RCC 7860 (cell line): ENCODE measurements at regions not wholly inside any gene's neighbourhood (a gene's known extent, or its start where the extent isn't known, plus 50 kb on each side); places are given as distances from the start of the nearest gene placed in this dataset.

Experiments used
- DNase-seq: peaks from one replicate; pipeline ENCODE4 v3.0.0-alpha.2; 2015; ENCODE audit warnings: low spot score
- FAIRE-seq: peaks from 2 replicates; lab custom pipeline; 2012; peaks lifted over from hg19 to GRCh38; lab: Jason Lieb, UNC

DNA sequence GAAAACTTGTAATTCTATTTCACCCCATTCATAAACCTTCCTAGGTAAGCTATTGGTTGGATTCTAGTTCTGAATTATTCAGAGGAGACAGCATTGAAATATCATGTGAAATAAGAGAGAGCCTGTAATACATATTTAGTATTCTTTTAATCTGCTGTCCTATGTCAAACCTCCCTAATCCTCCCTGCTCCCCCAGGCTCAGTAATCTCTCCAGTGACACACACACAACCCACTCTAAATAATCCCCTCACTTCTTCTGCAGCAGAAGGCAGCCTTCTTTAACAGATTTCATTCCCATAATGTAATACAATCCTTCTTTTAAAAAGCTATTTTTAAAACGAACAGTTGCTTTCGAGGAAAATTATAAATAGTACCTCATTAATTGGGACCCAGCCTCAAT, 639.7 kb upstream of the AUTS2 start:
- no peak for DNase-seq
- FAIRE-seq: no peak

- DNase-seq (peak; percentile 97), FAIRE-seq (peak; percentile 94)
Measured at GRCh38 chr7:68963552-68963951, 634.7 kb upstream of the AUTS2 start.

- peak; percentile 52 for DNase-seq
- peak; percentile 4 for FAIRE-seq
Measured at GRCh38 chr7:68964060-68964459, 634.2 kb upstream of the AUTS2 start.

- FAIRE-seq (no peak), DNase-seq (no peak)
Measured at GRCh38 chr7:68965351-68965750, 632.9 kb upstream of the AUTS2 start.

- FAIRE-seq (no peak), DNase-seq (no peak)
Measured at GRCh38 chr7:68967598-68967997, 630.7 kb upstream of the AUTS2 start.

- no peak for FAIRE-seq
- no peak for DNase-seq
Measured at GRCh38 chr7:68969571-68969970, 628.7 kb upstream of the AUTS2 start.

DNA sequence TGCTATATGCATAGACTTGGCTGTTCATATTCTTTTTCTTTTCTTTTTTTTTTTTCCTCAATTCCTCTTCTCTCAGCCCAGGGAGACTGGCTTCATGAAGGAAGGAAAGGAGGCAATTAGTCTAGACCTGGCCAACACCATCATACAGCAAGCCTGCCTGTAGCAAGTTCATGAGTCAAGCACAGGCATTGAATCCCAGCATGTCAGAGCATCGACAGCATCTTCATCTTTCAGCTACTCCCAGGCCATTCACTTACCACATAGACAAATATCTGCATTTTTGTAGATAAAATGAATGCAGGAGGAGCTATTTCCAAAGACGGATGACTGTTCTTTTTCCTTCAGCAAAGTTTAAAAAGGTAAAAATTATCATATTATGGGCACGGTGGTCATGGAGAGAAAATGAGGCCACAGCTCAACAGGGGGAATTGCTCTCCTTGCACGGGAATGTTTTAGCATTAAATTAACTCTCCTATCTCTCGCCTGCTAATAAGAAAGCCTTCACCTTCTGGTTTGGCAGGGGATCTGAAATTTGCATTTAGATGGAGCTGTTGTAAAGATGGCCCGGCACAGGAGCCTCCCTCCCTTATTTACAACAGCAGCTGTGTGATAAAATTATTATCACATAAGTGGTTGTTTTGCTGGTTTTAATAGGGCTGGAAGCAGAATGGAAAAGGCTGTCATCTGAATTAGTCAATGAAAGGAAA, 626.5 kb upstream of the AUTS2 start:
- DNase-seq (no peak), FAIRE-seq (no peak)

DNA sequence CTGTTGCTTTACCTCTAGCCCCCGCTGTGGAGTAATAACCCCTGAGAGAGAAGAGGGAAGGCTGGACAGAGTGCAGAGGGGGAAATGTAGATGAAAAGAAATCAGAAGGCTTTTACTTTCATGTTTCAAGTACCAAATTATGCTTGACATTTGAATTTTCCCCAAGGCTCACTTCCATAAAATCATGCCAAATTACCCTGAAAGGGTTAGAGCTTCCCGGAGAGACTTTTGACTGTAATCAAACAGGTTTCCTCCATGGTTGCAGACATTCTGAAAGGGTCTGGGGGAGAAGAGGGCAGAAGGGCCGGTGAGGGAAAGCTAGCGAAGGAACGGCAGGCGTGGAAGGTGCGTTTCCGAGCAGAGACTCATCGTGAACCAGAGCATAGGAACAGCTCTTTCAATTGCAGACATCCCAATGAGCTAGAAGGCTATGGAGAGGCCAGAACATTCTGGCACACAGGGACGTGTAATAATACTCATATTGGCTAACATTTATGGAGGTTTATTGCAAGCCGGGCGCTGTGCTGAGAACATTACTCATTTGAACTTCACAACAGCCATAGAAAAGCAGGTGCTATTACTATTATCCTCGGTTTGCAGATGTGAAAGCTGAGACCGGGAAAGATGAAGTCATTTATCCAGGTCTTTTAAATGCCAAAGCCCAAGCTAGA, 620.8 kb upstream of the AUTS2 start:
- FAIRE-seq: no peak
- no peak for DNase-seq

DNA sequence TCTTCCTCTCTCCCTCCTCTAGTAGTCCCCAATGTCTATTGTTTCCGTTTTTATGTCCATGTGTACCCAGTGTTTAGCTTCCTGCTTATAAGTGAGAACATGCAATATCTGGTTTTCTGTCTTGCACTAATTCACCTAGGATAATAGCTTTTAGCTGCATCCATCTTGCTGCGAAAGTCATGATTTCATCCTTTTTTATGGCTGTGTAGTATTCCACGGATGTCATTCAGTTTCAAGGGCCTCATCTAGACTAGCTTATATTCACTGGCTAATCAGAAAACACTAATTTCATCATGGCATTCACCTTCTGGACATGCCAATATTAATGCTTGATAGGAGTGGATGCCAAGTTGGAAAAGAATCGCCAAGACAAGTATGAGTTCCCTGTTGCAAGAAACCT, 619.6 kb upstream of the AUTS2 start:
- no peak for FAIRE-seq
- DNase-seq: no peak

GRCh38 chr7:68980011-68980410, 618.3 kb upstream of the AUTS2 start:
- peak; percentile 29 for DNase-seq
- FAIRE-seq: peak; percentile 12

DNA sequence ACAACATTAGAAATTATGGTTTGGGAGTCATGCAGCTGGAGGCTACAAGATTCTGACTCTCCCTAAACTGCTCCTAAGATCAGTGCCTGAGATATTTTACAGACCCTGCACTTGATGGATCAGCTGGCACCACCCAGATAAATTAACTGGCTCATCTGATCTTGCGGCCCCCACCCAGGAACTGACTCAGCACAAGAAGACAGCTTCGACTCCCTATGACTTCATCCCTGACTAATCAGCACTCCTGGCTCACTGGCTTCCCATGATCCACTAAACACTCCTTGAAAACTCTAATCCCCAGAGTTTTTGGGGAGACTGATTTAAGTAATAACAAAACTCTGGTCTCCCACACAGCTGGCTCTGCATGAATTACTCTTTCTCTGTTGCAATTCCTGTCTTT, 617.8 kb upstream of the AUTS2 start:
- peak; percentile 96 for FAIRE-seq
- peak; percentile 79 for DNase-seq

- no peak for FAIRE-seq
- peak; percentile 23 for DNase-seq
Measured at GRCh38 chr7:68984306-68984705, 614.0 kb upstream of the AUTS2 start.

DNA sequence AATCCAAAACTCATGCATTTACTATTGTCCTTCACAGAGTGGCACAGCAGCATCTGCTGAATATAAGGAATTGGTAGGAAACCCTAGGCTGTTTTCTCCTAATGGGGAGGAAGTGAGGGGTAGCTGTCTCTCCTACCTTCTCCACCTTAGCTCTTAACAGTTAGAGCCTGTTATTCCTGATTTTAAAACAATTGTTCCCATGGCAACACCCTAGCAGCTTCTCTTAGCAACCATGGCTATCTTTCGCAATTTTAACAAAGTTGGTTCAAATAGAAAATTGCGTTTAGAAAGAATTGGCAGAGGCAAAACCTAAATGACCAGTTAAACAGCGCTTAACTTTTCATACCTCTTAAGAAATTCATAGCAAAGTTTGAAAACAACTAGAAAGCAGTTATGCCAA, 603.4 kb upstream of the AUTS2 start:
- FAIRE-seq (no peak), DNase-seq (no peak)

DNA sequence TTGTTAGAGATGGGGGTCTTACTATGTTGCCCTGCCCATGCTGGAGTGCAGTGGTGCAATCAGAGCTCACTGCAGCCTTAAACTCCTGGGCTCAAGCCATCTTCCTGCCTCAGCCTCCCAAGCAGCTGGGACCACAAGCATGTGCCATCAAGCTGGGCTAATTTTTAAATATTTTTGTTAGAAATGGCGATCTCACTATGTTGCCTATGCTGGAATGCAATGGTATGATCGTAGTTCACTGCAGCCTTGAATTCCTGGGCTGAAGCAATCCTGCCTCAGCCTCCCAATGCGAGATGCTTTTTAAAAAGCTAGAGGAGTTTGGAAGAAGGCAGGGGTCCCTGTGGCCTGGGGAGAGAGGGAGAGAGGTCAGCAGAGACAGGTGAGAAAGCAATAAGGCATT, 600.1 kb upstream of the AUTS2 start:
- DNase-seq: no peak
- no peak for FAIRE-seq

GRCh38 chr7:69002416-69002815, 595.9 kb upstream of the AUTS2 start:
- peak; percentile 85 for DNase-seq

DNA sequence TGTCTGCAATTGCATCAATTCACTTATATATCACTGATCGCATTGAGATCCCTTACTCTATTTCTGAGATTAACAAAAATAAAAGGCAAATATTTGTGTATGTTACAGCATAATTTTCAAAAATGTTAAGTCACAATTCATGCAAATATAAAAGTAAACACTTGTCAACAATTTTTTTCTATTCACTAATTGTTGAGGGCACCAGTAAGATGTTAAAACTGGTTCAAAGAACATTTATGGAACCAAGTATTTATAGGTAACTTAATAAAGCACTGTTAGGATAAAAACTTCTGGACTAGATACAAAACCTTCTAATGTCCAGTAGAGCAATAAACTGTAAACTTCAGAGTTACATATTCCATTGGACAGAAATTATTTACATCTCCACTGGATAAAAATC, 586.1 kb upstream of the AUTS2 start:
- no peak for FAIRE-seq

More at GRCh38 chr7:69002416-69002815, 595.9 kb upstream of the AUTS2 start:
- FAIRE-seq: peak; percentile 63

DNA sequence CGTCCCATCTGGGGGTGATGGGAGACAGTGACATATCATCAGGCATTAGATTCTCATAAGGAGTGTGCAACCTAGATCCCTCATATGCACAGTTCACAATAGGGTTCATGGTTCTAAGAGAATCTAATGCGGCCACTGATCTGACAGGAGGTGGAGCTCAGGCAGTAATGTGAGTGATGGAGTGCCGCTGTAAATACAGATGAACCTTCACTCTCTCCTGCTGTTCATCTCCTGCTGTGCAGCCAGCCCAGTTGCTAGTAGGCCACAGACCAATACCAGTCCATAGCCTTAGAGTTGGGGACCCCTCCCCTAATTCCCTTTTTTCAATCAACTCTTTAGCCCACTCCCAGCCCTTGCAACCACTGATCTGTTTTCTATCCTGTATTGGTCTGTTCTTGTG, 581.1 kb upstream of the AUTS2 start:
- FAIRE-seq (no peak), DNase-seq (no peak)

More for the DNA sequence above, 586.1 kb upstream of the AUTS2 start:
- no peak for DNase-seq

- FAIRE-seq: no peak
- no peak for DNase-seq
Measured at GRCh38 chr7:69018200-69018599, 580.1 kb upstream of the AUTS2 start.

DNA sequence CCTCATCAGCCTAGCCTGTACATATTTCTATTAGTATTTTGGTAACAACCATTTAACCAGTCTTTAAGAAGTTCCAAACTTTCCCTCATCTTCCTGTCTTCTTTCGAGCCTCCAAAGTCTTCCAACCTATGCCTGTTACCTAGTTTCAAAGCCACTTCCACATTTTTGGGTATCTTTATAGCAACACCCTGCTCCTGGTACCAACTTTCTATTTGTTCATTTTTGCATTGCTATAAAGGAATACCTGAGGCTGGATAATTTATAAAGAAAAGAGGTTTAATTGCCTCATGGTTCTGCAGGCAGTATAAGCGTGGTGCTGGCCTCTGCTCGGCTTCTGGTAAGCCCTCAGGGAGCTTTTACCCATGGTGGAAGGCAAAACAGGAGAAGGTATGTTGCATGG, 578.8 kb upstream of the AUTS2 start:
- FAIRE-seq (no peak), DNase-seq (no peak)

- FAIRE-seq (no peak), DNase-seq (no peak)
Measured at GRCh38 chr7:69020536-69020935, 577.7 kb upstream of the AUTS2 start.

DNA sequence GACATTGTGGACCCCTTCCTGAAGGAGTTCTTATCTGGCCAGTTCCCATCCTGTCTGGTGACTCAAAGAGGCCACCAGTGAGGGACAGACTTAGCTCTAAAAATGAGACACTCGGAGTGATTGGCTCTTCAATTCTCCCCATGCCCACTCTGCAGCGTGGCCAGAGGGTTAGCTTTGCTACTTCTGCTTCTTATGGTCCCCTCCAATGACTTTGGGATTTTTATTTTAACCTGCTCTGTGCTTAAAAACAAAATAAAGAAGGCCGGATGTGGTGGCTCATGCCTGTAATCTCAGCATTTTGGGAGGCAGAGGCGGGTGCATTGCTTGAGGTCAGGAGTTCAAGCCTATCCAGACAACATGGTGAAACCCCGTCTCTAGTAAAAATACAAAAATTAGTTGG, 573.0 kb upstream of the AUTS2 start:
- DNase-seq: no peak
- FAIRE-seq: no peak

DNA sequence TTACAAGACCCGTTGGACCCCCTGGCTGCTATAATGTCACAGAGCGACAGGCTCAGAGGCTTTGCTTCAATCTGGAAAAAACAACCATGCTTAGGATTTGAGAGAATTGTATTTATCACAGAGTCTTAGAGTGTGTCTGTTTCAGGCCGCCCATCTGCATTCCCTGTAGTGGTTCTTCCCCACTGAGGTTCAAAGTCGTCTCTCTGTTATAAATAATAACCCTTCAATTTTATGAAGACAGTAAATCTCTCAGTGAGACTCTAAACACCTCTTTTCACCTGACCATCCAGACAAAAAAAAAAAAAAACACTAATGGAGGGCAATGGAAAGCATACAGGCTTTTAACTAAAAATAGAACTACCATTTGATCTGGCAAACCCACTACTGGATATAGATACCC, 565.4 kb upstream of the AUTS2 start:
- DNase-seq: no peak
- no peak for FAIRE-seq

- FAIRE-seq: no peak
- DNase-seq: no peak
Measured at GRCh38 chr7:69035826-69036225, 562.4 kb upstream of the AUTS2 start.
